ENCODE measurements at regions not wholly inside any gene's neighbourhood (a gene's known extent, or its start where the extent isn't known, plus 50 kb on each side); places are given as distances from the start of the nearest gene placed in this dataset.

GRCh38 chr6:74879234-74879633 is 326.6 kb downstream of the COL12A1 start:
- TF ChIP-seq, protein P1, sequence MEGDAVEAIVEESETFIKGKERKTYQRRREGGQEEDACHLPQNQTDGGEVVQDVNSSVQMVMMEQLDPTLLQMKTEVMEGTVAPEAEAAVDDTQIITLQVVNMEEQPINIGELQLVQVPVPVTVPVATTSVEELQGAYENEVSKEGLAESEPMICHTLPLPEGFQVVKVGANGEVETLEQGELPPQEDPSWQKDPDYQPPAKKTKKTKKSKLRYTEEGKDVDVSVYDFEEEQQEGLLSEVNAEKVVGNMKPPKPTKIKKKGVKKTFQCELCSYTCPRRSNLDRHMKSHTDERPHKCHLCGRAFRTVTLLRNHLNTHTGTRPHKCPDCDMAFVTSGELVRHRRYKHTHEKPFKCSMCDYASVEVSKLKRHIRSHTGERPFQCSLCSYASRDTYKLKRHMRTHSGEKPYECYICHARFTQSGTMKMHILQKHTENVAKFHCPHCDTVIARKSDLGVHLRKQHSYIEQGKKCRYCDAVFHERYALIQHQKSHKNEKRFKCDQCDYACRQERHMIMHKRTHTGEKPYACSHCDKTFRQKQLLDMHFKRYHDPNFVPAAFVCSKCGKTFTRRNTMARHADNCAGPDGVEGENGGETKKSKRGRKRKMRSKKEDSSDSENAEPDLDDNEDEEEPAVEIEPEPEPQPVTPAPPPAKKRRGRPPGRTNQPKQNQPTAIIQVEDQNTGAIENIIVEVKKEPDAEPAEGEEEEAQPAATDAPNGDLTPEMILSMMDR (conservative IDR thresholded peaks at IDR 0.05; ENCODE audit: low read depth, low read length), result no peak
- TF ChIP-seq EZH2phosphoT487 (IDR thresholded peaks at IDR 0.05; ENCODE audit: borderline replicate concordance, low read length), result no peak
